ENCODE measurements at regions not wholly inside any gene's neighbourhood (a gene's known extent, or its start where the extent isn't known, plus 50 kb on each side); places are given as distances from the start of the nearest gene placed in this dataset.
A peak's percentile ranks its signal among the peaks of the same experiment; 100 is the strongest.

DNA sequence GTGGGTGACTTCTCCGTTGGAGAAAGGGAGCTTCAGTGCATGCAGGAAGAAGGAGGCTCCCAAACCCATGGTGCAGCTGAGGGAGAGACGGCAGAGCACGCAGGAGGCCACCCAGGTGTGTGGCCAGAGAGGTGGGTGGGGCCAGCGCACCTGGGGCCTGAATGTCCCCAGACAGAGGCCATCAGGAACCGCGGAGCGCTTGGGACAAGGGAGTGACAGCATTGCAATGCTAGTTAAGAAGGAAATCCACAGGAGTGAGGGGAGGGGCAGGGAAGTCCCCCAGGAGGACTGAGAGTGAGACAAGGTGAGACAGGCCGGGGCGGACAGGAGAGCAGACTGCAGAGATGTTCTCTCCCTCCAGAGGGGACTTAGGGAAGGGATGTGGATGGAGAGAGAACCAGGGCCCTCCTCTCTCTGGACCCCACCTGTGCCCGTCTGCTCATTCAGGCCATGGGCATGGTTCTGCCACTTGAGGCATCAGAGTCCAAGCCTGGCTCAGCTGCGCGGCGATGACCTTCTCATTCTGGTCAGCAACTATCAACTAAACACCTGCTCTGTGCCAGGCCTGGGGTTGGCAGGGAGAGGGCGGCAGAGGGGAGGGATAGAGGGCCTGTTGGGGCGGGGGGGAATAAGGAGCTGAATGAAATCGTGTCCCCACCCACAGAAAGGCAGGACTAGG lies 69.4 kb upstream of the COL13A1 start:
- Histone ChIP-seq H4K20me1 (ENCODE audit: control insufficient read depth, insufficient read depth, insufficient read length) (no peaks in the 10 kb centered on the region), H2BK15ac (ENCODE audit: low read depth, low read length) (no peak overlapping the region), H2BK5ac (ENCODE audit: insufficient read length, low read length) (no peak overlapping the region), H3K27ac (ENCODE audit: insufficient read length, low read depth, low read length) (no peak overlapping the region), H2BK12ac (ENCODE audit: insufficient read length, low read depth, low read length) (no peak overlapping the region), H2BK20ac (ENCODE audit: low read depth, low read length, poor library complexity, severe bottlenecking) (no peak overlapping the region), H4K8ac (replicated peaks; ENCODE audit: insufficient read length, low read depth, low read length) (no peak overlapping the region), H3K79me2 (ENCODE audit: insufficient read depth, low read length) (no peaks in the 10 kb centered on the region), H3K9me3 (ENCODE audit: control insufficient read depth, low read depth, low read length) (no peaks in the 10 kb centered on the region), H3K4me2 (ENCODE audit: insufficient read depth, insufficient read length, low read length) (no peak overlapping the region), H3K4me1 (ENCODE audit: insufficient read depth, low read length) (peaks cover 6% of the 10 kb centered on the region; the same call in 1 of the 2 replicates), H3K4ac (ENCODE audit: low read depth, low read length) (no peak overlapping the region), H3T11ph (ENCODE audit: low read length) (no peak overlapping the region), H4K91ac (ENCODE audit: insufficient read length, low read depth, low read length) (no peak overlapping the region), H3K23me2 (ENCODE audit: insufficient read length, low read depth, low read length, poor library complexity, severe bottlenecking) (no peaks in the 10 kb centered on the region), H3K23ac (ENCODE audit: insufficient read length, low read depth, low read length) (no peak overlapping the region), H2AFZ (ENCODE audit: low read length) (no peak overlapping the region), H3K14ac (ENCODE audit: insufficient read depth, low read length) (no peak overlapping the region), H3K27me3 (ENCODE audit: insufficient read depth, low read length) (no peaks in the 10 kb centered on the region), H3K18ac (ENCODE audit: insufficient read length, low read depth, low read length) (no peak overlapping the region), H3K79me1 (ENCODE audit: insufficient read depth, low read depth, low read length, poor library complexity, severe bottlenecking) (no peaks in the 10 kb centered on the region), H2BK120ac (ENCODE audit: low read depth, low read length, poor library complexity, severe bottlenecking) (no peak overlapping the region), H2AK5ac (ENCODE audit: insufficient read length, low read length) (no peak overlapping the region), H3K9ac (ENCODE audit: extremely low read depth, insufficient read length, low read length) (no peak overlapping the region), H4K5ac (ENCODE audit: insufficient read length, low read depth, low read length) (no peak overlapping the region), H3K56ac (ENCODE audit: insufficient read length, low read depth, low read length) (no peak overlapping the region)
- H3K9me3 Mint-ChIP-seq, result peaks cover 6 to 7% of the 10 kb centered on the region in 2 experiments; a peak in 3 of 5 replicates
- H3K27ac Mint-ChIP-seq, result peak overlapping the region in 1 of 3 experiments; percentile 16; a peak in 1 of 7 replicates
- TF ChIP-seq, protein P1, sequence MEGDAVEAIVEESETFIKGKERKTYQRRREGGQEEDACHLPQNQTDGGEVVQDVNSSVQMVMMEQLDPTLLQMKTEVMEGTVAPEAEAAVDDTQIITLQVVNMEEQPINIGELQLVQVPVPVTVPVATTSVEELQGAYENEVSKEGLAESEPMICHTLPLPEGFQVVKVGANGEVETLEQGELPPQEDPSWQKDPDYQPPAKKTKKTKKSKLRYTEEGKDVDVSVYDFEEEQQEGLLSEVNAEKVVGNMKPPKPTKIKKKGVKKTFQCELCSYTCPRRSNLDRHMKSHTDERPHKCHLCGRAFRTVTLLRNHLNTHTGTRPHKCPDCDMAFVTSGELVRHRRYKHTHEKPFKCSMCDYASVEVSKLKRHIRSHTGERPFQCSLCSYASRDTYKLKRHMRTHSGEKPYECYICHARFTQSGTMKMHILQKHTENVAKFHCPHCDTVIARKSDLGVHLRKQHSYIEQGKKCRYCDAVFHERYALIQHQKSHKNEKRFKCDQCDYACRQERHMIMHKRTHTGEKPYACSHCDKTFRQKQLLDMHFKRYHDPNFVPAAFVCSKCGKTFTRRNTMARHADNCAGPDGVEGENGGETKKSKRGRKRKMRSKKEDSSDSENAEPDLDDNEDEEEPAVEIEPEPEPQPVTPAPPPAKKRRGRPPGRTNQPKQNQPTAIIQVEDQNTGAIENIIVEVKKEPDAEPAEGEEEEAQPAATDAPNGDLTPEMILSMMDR (conservative IDR thresholded peaks at IDR 0.05), result no peak
- peaks cover 3% of the 10 kb centered on the region; the same call in 1 of the 2 replicates for H3K27me3 Mint-ChIP-seq (ENCODE audit: low read depth)
- no peak overlapping the region for H3K4me3 Mint-ChIP-seq
- peaks cover 25 to 32% of the 10 kb centered on the region in 2 experiments for H3K4me1 Mint-ChIP-seq
- no peak for DNase-seq
- no CpG with 5 or more reads among the region's 16 CpGs for WGBS (ENCODE audit: extremely low coverage, insufficient read length, low lambda C conversion rate)
- 0 out of 7 replicates have a peak, but pooled peaks cover 0 to 4% (median 0%) of the 10 kb centered on the region in 3 experiments for H3K36me3 Mint-ChIP-seq (ENCODE audit: insufficient read depth in 1 of 3, low read depth in 3 of 3)

Measured in H9 (cell line).